ENCODE measurements at regions not wholly inside any gene's neighbourhood (a gene's known extent, or its start where the extent isn't known, plus 50 kb on each side); places are given as distances from the start of the nearest gene placed in this dataset.

DNA sequence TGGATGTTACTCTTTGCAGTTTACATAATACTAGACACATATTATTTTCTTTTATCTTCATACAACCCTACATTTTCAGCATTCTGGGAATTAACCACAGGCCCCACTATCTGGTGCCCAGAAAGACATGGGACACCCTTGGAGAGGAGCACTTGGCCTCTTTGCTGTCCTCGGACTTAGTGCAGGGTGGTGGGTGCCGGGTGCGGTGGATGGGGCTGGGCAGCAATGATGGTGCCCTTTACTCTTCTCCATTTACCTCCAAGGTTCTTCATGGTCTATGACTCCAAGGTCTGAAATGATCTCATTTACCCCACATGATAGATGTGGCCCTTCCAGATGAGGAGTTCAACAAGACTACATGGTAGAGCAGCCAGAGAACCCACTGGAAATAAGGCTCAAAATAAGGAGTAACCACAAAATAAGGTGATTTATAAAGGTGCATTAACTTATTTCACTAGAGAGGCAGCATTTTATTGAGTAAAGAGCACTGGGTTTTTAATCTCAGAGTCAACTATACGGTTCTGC lies 56.2 kb upstream of the IGFBP3 start:
- TF ChIP-seq SUZ12 (IDR thresholded peaks at IDR 0.05) (no peak), ZNF384 (IDR thresholded peaks at IDR 0.05) (no peak), NFRKB (IDR thresholded peaks at IDR 0.05) (no peak), FOXM1 (IDR thresholded peaks at IDR 0.05; ENCODE audit: borderline replicate concordance) (no peak), BHLHE40 (IDR thresholded peaks at IDR 0.05; ENCODE audit: borderline replicate concordance) (no peak), SP1 (IDR thresholded peaks at IDR 0.05) (no peak), CTBP1 (IDR thresholded peaks at IDR 0.05; ENCODE audit: borderline replicate concordance) (no peak), ELF4 (IDR thresholded peaks at IDR 0.05) (no peak)

All from HEK293T (cell line).